Endothelial cell of umbilical vein (primary cell): ENCODE measurements at regions not wholly inside any gene's neighbourhood (a gene's known extent, or its start where the extent isn't known, plus 50 kb on each side); places are given as distances from the start of the nearest gene placed in this dataset.

Source experiments
- CTCF ChIP-seq, 2 donors: IDR thresholded peaks; 1 replicate in 1 of 2; 2 replicates in 1 of 2; pipeline ENCODE4 v1.5.1; 2011; ENCODE audit warnings: low read length in 2 of 2, mild to moderate bottlenecking in 2 of 2, moderate library complexity in 2 of 2, control low read depth in 1 of 2, inconsistent platforms in 1 of 2, low read depth in 1 of 2; ENCODE audit not compliant: insufficient read depth in 1 of 2; ENCODE audit errors: extremely low read depth in 1 of 2
- EZH2 ChIP-seq: IDR thresholded peaks from 2 replicates; pipeline ENCODE4 v1.6.1; 2012; ENCODE audit warnings: borderline replicate concordance, low read depth, mild to moderate bottlenecking, moderate library complexity, low read length, inconsistent platforms; ENCODE audit not compliant: severe bottlenecking
- JUN ChIP-seq: IDR thresholded peaks from 2 replicates; pipeline ENCODE4 v1.6.1; 2011; ENCODE audit warnings: borderline replicate concordance, low read depth; ENCODE audit not compliant: insufficient read length, insufficient read depth
- MYC ChIP-seq: IDR thresholded peaks from one replicate; pipeline ENCODE4 v1.6.1; 2011; ENCODE audit warnings: mild to moderate bottlenecking, low read depth, low read length
- POLR2A ChIP-seq: IDR thresholded peaks from 2 replicates; pipeline ENCODE4 v1.6.1; 2012; ENCODE audit warnings: low read depth, mild to moderate bottlenecking, control low read depth, low read length
- POLR2AphosphoS5 ChIP-seq: IDR thresholded peaks from 2 replicates; pipeline ENCODE4 v1.6.1; 2012; ENCODE audit warnings: low read depth, mild to moderate bottlenecking, control low read depth, low read length, moderate library complexity; ENCODE audit not compliant: insufficient read depth
- TF ChIP-seq, protein P1 (sequence below): IDR thresholded peaks from 2 replicates; pipeline ENCODE4 v1.6.1; 2011; ENCODE audit not compliant: insufficient read depth, insufficient read length

GRCh38 chr1:117798550-117798949 lies 130.9 kb downstream of the GDAP2 start:
- no peak for TF ChIP-seq POLR2A
- TF ChIP-seq, protein P1, sequence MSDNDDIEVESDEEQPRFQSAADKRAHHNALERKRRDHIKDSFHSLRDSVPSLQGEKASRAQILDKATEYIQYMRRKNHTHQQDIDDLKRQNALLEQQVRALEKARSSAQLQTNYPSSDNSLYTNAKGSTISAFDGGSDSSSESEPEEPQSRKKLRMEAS, result no peak
- no peak for TF ChIP-seq CTCF (IDR thresholded peaks at IDR 0.05; ENCODE audit: extremely low read depth in 1 of 2, insufficient read depth in 1 of 2, low read depth in 1 of 2, low read length in 2 of 2)
- no peak for TF ChIP-seq POLR2AphosphoS5
- TF ChIP-seq JUN, result no peak
- no peak for TF ChIP-seq MYC
- TF ChIP-seq EZH2, result no peak
